Gastrocnemius medialis (tissue), 4 donors: ENCODE measurements at regions not wholly inside any gene's neighbourhood (a gene's known extent, or its start where the extent isn't known, plus 50 kb on each side); places are given as distances from the start of the nearest gene placed in this dataset.
A peak's percentile ranks its signal among the peaks of the same experiment; 100 is the strongest.

Experiments
- ATAC-seq, 2 donors: fragments of 150-250 bp; one replicate each; pipeline ENCODE4 v1.9.1; 2016
- DNase-seq, 2 donors: peaks; one replicate each; pipeline ENCODE4 v3.0.0-alpha.2; 2019
- H3K27ac ChIP-seq, 4 donors: fragments of 200-600 bp; sonication (generic); 1 replicate in 1 of 4; 2 replicates in 3 of 4; pipeline ENCODE4 v1.5.1; 2016 to 2018; ENCODE audit warnings: mild to moderate bottlenecking in 2 of 4, moderate library complexity in 1 of 4
- H3K27me3 ChIP-seq, 3 donors: fragments of 200-600 bp; sonication (generic) in 2 of 3; 1 replicate in 1 of 3; 2 replicates in 2 of 3; pipeline versions ENCODE4 v1.5.1 to v1.6.0; 2016 to 2019; ENCODE audit warnings: mild to moderate bottlenecking in 1 of 3, moderate library complexity in 1 of 3
- H3K36me3 ChIP-seq, 2 donors: fragments of 200-600 bp; sonication (generic) in 1 of 2; one replicate each; pipeline ENCODE4 v1.5.1; 2017 to 2018
- H3K4me1 ChIP-seq, 2 donors: fragments of 200-600 bp; sonication (generic) in 1 of 2; one replicate each; pipeline ENCODE4 v1.5.1; 2016 to 2017; ENCODE audit warnings: mild to moderate bottlenecking in 2 of 2
- H3K4me3 ChIP-seq, 4 donors: fragments of 200-600 bp; sonication (generic) in 3 of 4; 1 replicate in 1 of 4; 2 replicates in 3 of 4; pipeline ENCODE4 v1.5.1; 2016 to 2019; ENCODE audit warnings: mild to moderate bottlenecking in 2 of 4
- H3K9me3 ChIP-seq, 3 donors: fragments of 200-600 bp; sonication (generic) in 2 of 3; 1 replicate in 1 of 3; 2 replicates in 2 of 3; pipeline ENCODE4 v1.5.1; 2016 to 2019
- CTCF ChIP-seq, 5 experiments: fragments of 450-650 bp in 3 of 5; fragments of 200-600 bp in 2 of 5; sonication (generic) in 2 of 5; IDR thresholded peaks in 4 of 5; conservative IDR thresholded peaks in 1 of 5; 1 replicate in 4 of 5; 2 replicates in 1 of 5; pipeline ENCODE4 v1.5.1; 2016 to 2019; ENCODE audit warnings: antibody characterized with exemption in 5 of 5, mild to moderate bottlenecking in 3 of 5, moderate library complexity in 3 of 5
- POLR2A ChIP-seq, 2 donors: fragments of 450-650 bp; IDR thresholded peaks; one replicate each; pipeline ENCODE4 v1.6.1; 2017; ENCODE audit warnings: antibody characterized with exemption in 2 of 2, mild to moderate bottlenecking in 2 of 2, moderate library complexity in 2 of 2
- in situ Hi-C, 4 donors: fragments of 200-750 bp; cut with MboI; loops; one replicate each; pipeline versions ENCODE4 v1.15.0 to v1.8.0; 2017; ENCODE audit warnings: low sequenced_read_pairs in 4 of 4
- intact Hi-C: fragments of 100-400 bp; cut with DNase I; formaldehyde crosslinking; loops from one replicate; pipeline ENCODE4 v1.15.1; 2023; ENCODE audit warnings: low total_unique reads

- intact Hi-C loops, result no loop called here
- H3K27ac ChIP-seq, result peak overlapping the region in 1 of 4 donors; percentile 31
- ATAC-seq, result no peak
These were observed 50.3 kb upstream of the PIP4K2A start for GRCh38 chr10:22764639-22765038.

More at GRCh38 chr10:22764639-22765038, 50.3 kb upstream of the PIP4K2A start:
- Histone ChIP-seq H3K27me3 (no peaks in the 10 kb centered on the region), H3K4me3 (no peak overlapping the region), H3K4me1 (no peaks in the 10 kb centered on the region), H3K9me3 (no peaks in the 10 kb centered on the region), H3K36me3 (no peaks in the 10 kb centered on the region)
- no peak for TF ChIP-seq CTCF (IDR thresholded peaks at IDR 0.05 in 4 of 5, conservative IDR thresholded peaks at IDR 0.05 in 1 of 5)
- TF ChIP-seq POLR2A (IDR thresholded peaks at IDR 0.05), result no peak
- in situ Hi-C loops, result no loop called here
- DNase-seq, result peak in 1 of 2 donors; percentile 4
